ENCODE measurements at regions not wholly inside any gene's neighbourhood (a gene's known extent, or its start where the extent isn't known, plus 50 kb on each side); places are given as distances from the start of the nearest gene placed in this dataset.
"Not testable (repeated sequence)": the region's sequence is repeated elsewhere in the genome, so short reads cannot be mapped to it uniquely, and the experiment has no call there.

- no peaks in the 10 kb centered on the region for H4K20me1 ChIP-seq (ENCODE audit: low read length)
- no peaks in the 10 kb centered on the region for H3K36me3 ChIP-seq (ENCODE audit: low read depth, low read length)
- no peak overlapping the region for H3K4me3 ChIP-seq (ENCODE audit: low read length)
- H3K9ac ChIP-seq (ENCODE audit: low read length): no peak overlapping the region
- 0 out of 2 replicates have a peak, but pooled peaks cover 5% of the 10 kb centered on the region for H3K4me1 ChIP-seq (ENCODE audit: insufficient read depth, low read length)
- CTCF ChIA-PET: no interaction called here
- H3K4me2 ChIP-seq (ENCODE audit: low read length): no peak overlapping the region
- no peak overlapping the region for H3K27ac ChIP-seq (ENCODE audit: low read length)
- BruUV-seq (replicated peaks): no TSS peak
- no peak for ATAC-seq
- H3K79me2 ChIP-seq (ENCODE audit: low read length): no peaks in the 10 kb centered on the region
- DNase-seq: no peak
- no peaks in the 10 kb centered on the region for H3K9me2 ChIP-seq (replicated peaks; ENCODE audit: low read length)
- no peak overlapping the region for H2AFZ ChIP-seq (ENCODE audit: low read length)
- TF ChIP-seq EZH2 (IDR thresholded peaks at IDR 0.05; ENCODE audit: low read length, unreplicated experiment) (no peak), CTCF (conservative IDR thresholded peaks at IDR 0.05; ENCODE audit: low read depth, low read length) (no peak), EZH2phosphoT487 (IDR thresholded peaks at IDR 0.05; ENCODE audit: borderline replicate concordance, low read length) (no peak)
- H3K27me3 ChIP-seq (ENCODE audit: low read length): no peaks in the 10 kb centered on the region
- POLR2A ChIA-PET (ENCODE audit: unreplicated experiment): no interaction called here
- H3F3A ChIP-seq (ENCODE audit: low read length, unreplicated experiment): no peaks in the 10 kb centered on the region
- intact Hi-C loops (cut with micrococcal nuclease): no loop called here
- no peaks in the 10 kb centered on the region for H3K9me3 ChIP-seq (ENCODE audit: low read length)
Observed at GRCh38 chr4:78711676-78712075, 64.5 kb upstream of the BMP2K start.

GRCh38 chr4:78714598-78714997 lies 61.6 kb upstream of the BMP2K start:
- H4K20me1 ChIP-seq (ENCODE audit: low read length); DNase-seq; H3K9me2 ChIP-seq (replicated peaks; ENCODE audit: low read length); H2AFZ ChIP-seq (ENCODE audit: low read length); intact Hi-C loops (cut with micrococcal nuclease); H3K9ac ChIP-seq (ENCODE audit: low read length); H3K4me2 ChIP-seq (ENCODE audit: low read length); H3K27ac ChIP-seq (ENCODE audit: low read length); H3K4me1 ChIP-seq (ENCODE audit: insufficient read depth, low read length); ATAC-seq; H3K36me3 ChIP-seq (ENCODE audit: low read depth, low read length); POLR2A ChIA-PET (ENCODE audit: unreplicated experiment); BruUV-seq (replicated peaks); CTCF ChIA-PET; H3K27me3 ChIP-seq (ENCODE audit: low read length); H3K4me3 ChIP-seq (ENCODE audit: low read length); H3K9me3 ChIP-seq (ENCODE audit: low read length); H3F3A ChIP-seq (ENCODE audit: low read length, unreplicated experiment); H3K79me2 ChIP-seq (ENCODE audit: low read length): not testable (repeated sequence)

- H2AFZ ChIP-seq (ENCODE audit: low read length); H3K4me2 ChIP-seq (ENCODE audit: low read length); H3K9me2 ChIP-seq (replicated peaks; ENCODE audit: low read length); H3K79me2 ChIP-seq (ENCODE audit: low read length); BruUV-seq (replicated peaks); CTCF ChIA-PET; DNase-seq; H3F3A ChIP-seq (ENCODE audit: low read length, unreplicated experiment); ATAC-seq; POLR2A ChIA-PET (ENCODE audit: unreplicated experiment); H3K9ac ChIP-seq (ENCODE audit: low read length); H3K27me3 ChIP-seq (ENCODE audit: low read length); H3K4me3 ChIP-seq (ENCODE audit: low read length); H3K4me1 ChIP-seq (ENCODE audit: insufficient read depth, low read length); H3K9me3 ChIP-seq (ENCODE audit: low read length); H3K27ac ChIP-seq (ENCODE audit: low read length); intact Hi-C loops (cut with micrococcal nuclease); H4K20me1 ChIP-seq (ENCODE audit: low read length); H3K36me3 ChIP-seq (ENCODE audit: low read depth, low read length): not testable (repeated sequence)
Observed at GRCh38 chr4:78715372-78715771, 60.8 kb upstream of the BMP2K start.

GRCh38 chr4:78717712-78718111 lies 58.4 kb upstream of the BMP2K start:
- intact Hi-C loops (cut with micrococcal nuclease); H4K20me1 ChIP-seq (ENCODE audit: low read length); BruUV-seq (replicated peaks); H3K27me3 ChIP-seq (ENCODE audit: low read length); DNase-seq; H3K9ac ChIP-seq (ENCODE audit: low read length); H3F3A ChIP-seq (ENCODE audit: low read length, unreplicated experiment); H3K36me3 ChIP-seq (ENCODE audit: low read depth, low read length); H3K27ac ChIP-seq (ENCODE audit: low read length); H3K4me1 ChIP-seq (ENCODE audit: insufficient read depth, low read length); ATAC-seq; H3K79me2 ChIP-seq (ENCODE audit: low read length); POLR2A ChIA-PET (ENCODE audit: unreplicated experiment); H3K4me2 ChIP-seq (ENCODE audit: low read length); CTCF ChIA-PET; H3K4me3 ChIP-seq (ENCODE audit: low read length); H2AFZ ChIP-seq (ENCODE audit: low read length); H3K9me3 ChIP-seq (ENCODE audit: low read length); H3K9me2 ChIP-seq (replicated peaks; ENCODE audit: low read length): not testable (repeated sequence)
